GM18508 (cell line): ENCODE measurements at regions not wholly inside any gene's neighbourhood (a gene's known extent, or its start where the extent isn't known, plus 50 kb on each side); places are given as distances from the start of the nearest gene placed in this dataset.

Experiments used
- ATAC-seq: cut with Tn5 transposase; IDR thresholded peaks from one replicate; pipeline ENCODE4 v1.9.1; 2021; ENCODE audit warnings: moderate number of reproducible peaks; ENCODE audit not compliant: insufficient read depth, unreplicated experiment

GRCh38 chr18:33987206-33987605, 237.5 kb downstream of the NOL4 start:
- no peak for ATAC-seq

GRCh38 chr18:33983126-33983525, 241.6 kb downstream of the NOL4 start:
- ATAC-seq: no peak

GRCh38 chr18:33960417-33960816, 264.3 kb downstream of the NOL4 start:
- no peak for ATAC-seq

- ATAC-seq: no peak
These were observed 265.1 kb downstream of the NOL4 start for GRCh38 chr18:33959609-33960008.

- ATAC-seq: no peak
These were observed 267.0 kb downstream of the NOL4 start for GRCh38 chr18:33957707-33958106.

- ATAC-seq: no peak
These were observed 273.7 kb downstream of the NOL4 start for GRCh38 chr18:33951031-33951430.

GRCh38 chr18:33946336-33946735, 278.4 kb downstream of the NOL4 start:
- no peak for ATAC-seq

GRCh38 chr18:33944493-33944892, 280.2 kb downstream of the NOL4 start:
- no peak for ATAC-seq

GRCh38 chr18:33937270-33937816, 287.4 kb downstream of the NOL4 start:
- ATAC-seq: no peak

- no peak for ATAC-seq
These were observed 290.5 kb downstream of the NOL4 start for GRCh38 chr18:33934258-33934657.

GRCh38 chr18:33928231-33928630, 296.5 kb downstream of the NOL4 start:
- no peak for ATAC-seq

GRCh38 chr18:33924576-33924975, 300.1 kb downstream of the NOL4 start:
- no peak for ATAC-seq

- no peak for ATAC-seq
These were observed 300.7 kb downstream of the NOL4 start for GRCh38 chr18:33923980-33924379.

GRCh38 chr18:33918571-33918970, 306.1 kb downstream of the NOL4 start:
- ATAC-seq: no peak

GRCh38 chr18:33916200-33916599, 308.5 kb downstream of the NOL4 start:
- no peak for ATAC-seq

- no peak for ATAC-seq
These were observed 310.3 kb downstream of the NOL4 start for GRCh38 chr18:33914399-33914798.

- no peak for ATAC-seq
These were observed 318.7 kb downstream of the NOL4 start for GRCh38 chr18:33906046-33906445.

GRCh38 chr18:33901894-33902512, 322.7 kb downstream of the NOL4 start:
- no peak for ATAC-seq

GRCh38 chr18:33900638-33901037, 322.6 kb downstream of the ASXL3 start:
- no peak for ATAC-seq

- no peak for ATAC-seq
These were observed 320.4 kb downstream of the ASXL3 start for GRCh38 chr18:33898427-33898826.

- no peak for ATAC-seq
These were observed 300.2 kb downstream of the ASXL3 start for GRCh38 chr18:33878213-33878612.

GRCh38 chr18:33875029-33875565, 297.1 kb downstream of the ASXL3 start:
- ATAC-seq: no peak
